Fibroblast of skin of abdomen (primary cell): ENCODE measurements at regions not wholly inside any gene's neighbourhood (a gene's known extent, or its start where the extent isn't known, plus 50 kb on each side); places are given as distances from the start of the nearest gene placed in this dataset.
"Not testable (repeated sequence)": the region's sequence is repeated elsewhere in the genome, so short reads cannot be mapped to it uniquely, and the experiment has no call there.

Experiments
- DNase-seq: peaks from one replicate; pipeline ENCODE4 v3.0.0-alpha.2; 2013

GRCh38 chr7:146057958-146058357, 58.6 kb upstream of the CNTNAP2 start:
- no peak for DNase-seq

GRCh38 chr7:146054909-146055308, 61.7 kb upstream of the CNTNAP2 start:
- DNase-seq: no peak

- DNase-seq: no peak
Observed at GRCh38 chr7:146053492-146053891, 63.1 kb upstream of the CNTNAP2 start.

- not testable (repeated sequence) for DNase-seq
Observed at GRCh38 chr7:146043310-146043709, 73.3 kb upstream of the CNTNAP2 start.

- DNase-seq: no peak
Observed at GRCh38 chr7:146028251-146028750, 88.3 kb upstream of the CNTNAP2 start.

DNA sequence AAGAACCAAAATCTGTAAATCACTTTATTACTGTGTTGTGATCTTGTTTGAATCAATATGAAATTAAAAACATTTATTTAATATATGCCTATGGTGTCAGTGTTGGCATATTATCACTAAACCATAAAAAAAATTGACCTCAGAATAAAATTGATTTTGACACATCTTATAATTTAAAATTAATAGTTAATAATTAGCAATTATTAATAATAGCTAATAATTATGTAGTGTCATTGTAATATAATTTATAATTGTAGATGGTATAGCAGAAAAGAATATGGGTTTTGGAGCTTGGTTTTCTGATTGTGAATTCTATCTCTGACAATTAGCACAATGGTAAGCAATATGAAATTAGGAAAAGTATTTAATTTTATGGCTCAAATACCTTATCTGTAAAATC, 89.4 kb upstream of the CNTNAP2 start:
- no peak for DNase-seq

GRCh38 chr7:146022776-146023175, 93.8 kb upstream of the CNTNAP2 start:
- DNase-seq: no peak

DNA sequence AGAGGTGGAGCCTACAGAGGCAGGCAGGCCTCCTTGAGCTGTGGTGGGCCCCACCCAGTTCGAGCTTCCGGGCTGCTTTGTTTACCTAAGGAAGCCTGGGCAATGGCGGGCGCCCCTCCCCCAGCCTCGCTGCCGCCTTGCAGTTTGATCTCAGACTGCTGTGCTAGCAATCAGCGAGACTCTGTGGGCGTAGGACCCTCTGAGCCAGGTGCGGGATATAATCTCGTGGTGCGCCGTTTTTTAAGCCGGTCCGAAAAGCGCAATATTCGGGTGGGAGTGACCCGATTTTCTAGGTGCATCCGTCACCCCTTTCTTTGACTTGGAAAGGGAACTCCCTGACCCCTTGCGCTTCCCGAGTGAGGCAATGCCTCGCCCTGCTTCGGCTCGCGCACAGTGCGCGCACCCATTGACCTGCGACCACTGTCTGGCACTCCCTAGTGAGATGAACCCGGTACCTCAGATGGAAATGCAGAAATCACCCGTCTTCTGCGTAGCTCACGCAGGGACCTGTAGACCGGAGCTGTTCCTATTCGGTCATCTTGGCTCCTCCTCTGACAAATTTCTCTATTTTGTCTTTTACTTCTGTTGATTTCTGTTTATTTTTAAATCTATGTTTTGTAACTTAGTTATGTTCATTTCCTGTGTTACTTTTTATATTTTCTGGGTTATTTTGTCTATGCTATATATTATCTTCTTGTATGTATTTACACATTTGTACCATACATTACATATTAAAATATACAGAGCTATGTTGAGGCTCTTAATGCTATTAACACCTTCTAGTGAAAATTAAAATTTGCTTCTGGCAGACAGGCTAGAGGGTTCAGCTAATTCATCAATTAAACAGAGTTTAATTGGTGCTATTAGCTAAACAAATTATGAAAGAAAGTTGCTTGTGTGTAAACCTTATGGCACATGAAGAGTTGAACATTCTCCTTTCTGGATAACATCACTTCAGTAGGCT, 97.3 kb upstream of the CNTNAP2 start:
- not testable (repeated sequence) for DNase-seq

- DNase-seq: not testable (repeated sequence)
Observed at GRCh38 chr7:146017366-146017765, 99.2 kb upstream of the CNTNAP2 start.

GRCh38 chr7:146014154-146014553, 102.4 kb upstream of the CNTNAP2 start:
- DNase-seq: not testable (repeated sequence)

- no peak for DNase-seq
Observed at GRCh38 chr7:146008293-146008692, 108.3 kb upstream of the CNTNAP2 start.

DNA sequence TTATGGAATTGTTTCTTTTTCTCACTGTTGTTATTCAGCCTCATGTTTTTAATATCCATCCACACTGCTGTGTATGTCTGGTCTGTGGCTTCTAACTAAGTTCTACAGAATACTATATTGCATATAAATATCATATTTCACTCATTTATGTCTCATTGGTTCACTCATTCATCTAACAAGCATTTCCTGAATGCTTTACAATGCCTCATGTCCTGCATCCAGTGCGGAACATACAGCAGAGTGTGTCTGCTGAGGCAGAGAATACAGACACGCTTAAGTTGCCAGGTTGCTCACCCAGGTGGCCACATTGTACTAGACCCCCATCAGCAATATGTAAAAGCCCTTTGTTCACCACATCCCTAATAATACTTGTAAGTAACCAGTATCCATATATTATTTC, 111.8 kb upstream of the CNTNAP2 start:
- DNase-seq: peak; percentile 43

DNA sequence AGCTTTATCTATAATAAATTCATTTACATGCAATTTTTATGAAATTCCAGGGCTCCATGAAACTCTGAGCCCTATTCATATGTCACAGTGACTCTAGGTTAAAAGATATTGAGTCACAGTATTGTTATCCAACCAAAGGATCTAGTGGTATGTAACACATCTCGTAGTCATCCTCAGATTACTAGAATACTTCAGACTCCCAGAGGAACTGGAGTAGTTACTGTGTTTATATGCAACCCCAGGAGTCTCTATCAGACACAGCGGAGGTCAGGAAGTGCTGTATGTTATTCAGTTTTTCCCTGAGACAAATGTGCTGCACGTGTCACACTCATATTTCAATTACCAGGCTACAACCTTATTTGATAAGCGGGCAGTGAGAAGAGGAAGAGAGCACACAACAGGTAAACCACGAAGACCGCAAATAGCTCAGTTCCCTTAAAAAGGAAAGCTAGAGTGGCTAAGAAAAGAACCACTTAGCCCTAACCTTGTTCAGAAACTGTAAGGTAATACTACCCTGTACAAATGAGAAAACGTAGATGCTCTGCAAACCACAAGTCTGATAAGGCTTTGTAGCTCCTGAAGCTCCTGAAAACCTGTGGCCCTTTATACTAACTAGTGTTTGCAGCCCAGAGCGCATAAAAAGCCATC, 114.0 kb upstream of the CNTNAP2 start:
- DNase-seq: peak; percentile 57

DNA sequence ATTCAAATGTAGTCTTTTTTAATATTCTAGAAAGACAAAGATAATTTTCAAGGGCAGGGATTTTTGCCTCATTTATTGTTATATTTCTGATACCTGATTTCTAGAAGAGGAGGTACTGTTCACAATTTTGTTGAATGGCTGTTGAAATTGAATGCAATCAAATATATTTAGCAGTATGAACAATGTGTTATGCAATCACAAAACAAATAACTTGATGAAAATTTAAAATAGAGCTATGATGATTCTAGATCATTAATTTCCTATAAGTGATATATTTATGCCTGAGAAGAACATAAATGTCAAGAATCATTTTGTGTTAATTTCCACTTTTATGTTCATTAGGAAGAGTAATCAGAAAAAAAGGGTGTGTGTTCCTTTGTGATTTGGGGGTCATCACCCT, 114.6 kb upstream of the CNTNAP2 start:
- no peak for DNase-seq

DNA sequence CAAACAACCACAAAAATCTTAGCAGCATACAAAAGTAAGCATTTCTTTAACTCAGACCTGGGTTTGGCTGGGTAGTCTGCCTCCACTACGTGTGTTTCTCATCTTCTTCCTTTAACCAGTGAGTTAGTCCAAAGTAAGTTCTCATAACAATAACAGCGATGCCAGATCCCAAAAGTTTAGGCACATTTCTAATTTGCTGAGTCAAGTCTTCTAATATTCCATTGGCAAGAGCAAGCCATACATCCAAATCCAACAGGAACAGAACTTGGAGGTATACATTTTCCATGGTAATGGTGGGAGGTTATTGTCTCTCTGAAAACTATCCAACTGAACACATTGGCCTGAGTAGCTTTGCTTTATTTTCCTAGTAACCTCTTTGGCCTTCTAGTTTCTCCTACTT, 115.7 kb upstream of the CNTNAP2 start:
- no peak for DNase-seq

DNA sequence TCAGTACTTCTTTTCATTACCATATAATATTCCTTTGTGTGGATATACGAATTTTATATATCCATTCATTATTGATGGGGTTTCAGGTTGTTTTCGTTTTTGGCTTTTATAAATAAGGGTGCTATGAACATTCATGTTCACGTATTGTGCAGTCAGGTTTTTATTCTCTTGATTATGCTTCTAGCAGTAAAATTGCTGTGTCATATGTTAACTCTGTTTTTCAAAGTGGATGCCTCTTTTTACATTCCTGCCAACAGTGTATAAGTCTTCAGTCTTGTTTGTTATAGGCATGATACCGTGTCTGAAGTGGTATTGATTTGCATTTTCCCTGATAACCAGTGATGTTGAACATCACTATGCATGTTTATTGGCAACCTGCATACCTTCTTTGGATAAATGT, 127.1 kb upstream of the CNTNAP2 start:
- no peak for DNase-seq

GRCh38 chr7:145986248-145986874, 130.2 kb upstream of the CNTNAP2 start:
- DNase-seq: no peak

- no peak for DNase-seq
Observed at GRCh38 chr7:145978769-145979168, 137.8 kb upstream of the CNTNAP2 start.

DNA sequence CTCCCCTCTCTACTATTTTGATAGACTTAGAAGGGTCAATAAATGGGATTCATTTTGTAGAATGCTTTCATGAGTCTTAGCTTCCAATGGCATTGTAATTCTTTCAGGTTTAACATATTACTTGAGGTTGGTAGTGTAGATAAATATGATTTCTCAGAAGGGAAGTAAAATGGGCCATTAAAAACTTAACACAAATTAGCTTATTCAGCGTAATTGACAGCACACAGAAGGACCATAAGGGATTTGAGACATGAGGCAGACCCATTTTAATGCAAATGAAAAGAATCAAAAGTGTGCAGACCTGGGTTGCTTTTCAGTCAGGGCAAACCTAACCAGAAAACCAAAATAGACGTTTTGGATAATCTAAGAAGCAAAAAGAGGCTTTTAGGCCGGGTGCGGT, 156.6 kb upstream of the CNTNAP2 start:
- no peak for DNase-seq

GRCh38 chr7:145957160-145957890, 159.3 kb upstream of the CNTNAP2 start:
- DNase-seq: peak; percentile 13

GRCh38 chr7:145951566-145951965, 165.0 kb upstream of the CNTNAP2 start:
- no peak for DNase-seq

GRCh38 chr7:145928937-145929336, 187.7 kb upstream of the CNTNAP2 start:
- DNase-seq: no peak

GRCh38 chr7:145919712-145920111, 196.9 kb upstream of the CNTNAP2 start:
- no peak for DNase-seq
